Vagina (tissue), 2 donors: ENCODE measurements at regions not wholly inside any gene's neighbourhood (a gene's known extent, or its start where the extent isn't known, plus 50 kb on each side); places are given as distances from the start of the nearest gene placed in this dataset.

Experiments used
- DNase-seq, 2 donors: peaks; one replicate each; pipeline ENCODE4 v3.0.0-alpha.2; 2017; ENCODE audit errors: extremely low spot score in 2 of 2
- H3K27ac ChIP-seq: fragments of 200-600 bp; sonication (generic); one replicate; pipeline ENCODE4 v1.5.1; 2019
- H3K27me3 ChIP-seq: fragments of 200-600 bp; sonication (generic); one replicate; pipeline ENCODE4 v1.5.1; 2019
- H3K36me3 ChIP-seq, 2 donors: fragments of 200-600 bp; sonication (generic); one replicate each; pipeline ENCODE4 v1.5.1; 2017 to 2019
- H3K4me1 ChIP-seq: fragments of 200-600 bp; sonication (generic); one replicate; pipeline ENCODE4 v1.5.1; 2019
- H3K4me3 ChIP-seq, 2 donors: fragments of 200-600 bp; sonication (generic); 1 replicate in 1 of 2; 2 replicates in 1 of 2; pipeline ENCODE4 v1.5.1; 2016 to 2019
- H3K9me3 ChIP-seq: fragments of 200-600 bp; sonication (generic); one replicate; pipeline ENCODE4 v1.5.1; 2019
- CTCF ChIP-seq, 3 experiments: fragments of 450-650 bp in 2 of 3; fragments of 200-600 bp in 1 of 3; sonication (generic) in 1 of 3; IDR thresholded peaks; one replicate each; pipeline ENCODE4 v1.5.1; 2017 to 2019; ENCODE audit warnings: antibody characterized with exemption in 3 of 3, mild to moderate bottlenecking in 2 of 3, moderate library complexity in 2 of 3
- POLR2A ChIP-seq, 2 donors: fragments of 450-650 bp; IDR thresholded peaks; one replicate each; pipeline ENCODE4 v1.6.1; 2017; ENCODE audit warnings: antibody characterized with exemption in 2 of 2, mild to moderate bottlenecking in 2 of 2, moderate library complexity in 2 of 2
- POLR2AphosphoS5 ChIP-seq, 2 donors: sonication (generic); formaldehyde crosslinking; IDR thresholded peaks; one replicate each; pipeline ENCODE4 v1.9.0; 2017; ENCODE audit warnings: antibody characterized with exemption in 2 of 2, mild to moderate bottlenecking in 2 of 2, low read depth in 1 of 2; ENCODE audit not compliant: insufficient read depth in 1 of 2
- intact Hi-C: fragments of 100-400 bp; cut with DNase I; formaldehyde crosslinking; loops from one replicate; pipeline ENCODE4 v1.15.1; 2023

- H3K4me3 ChIP-seq: no peak overlapping the region
- H3K4me1 ChIP-seq: no peaks in the 10 kb centered on the region
- DNase-seq: no peak
- intact Hi-C loops: no loop called here
- no peaks in the 10 kb centered on the region for H3K27me3 ChIP-seq
- no peak for TF ChIP-seq POLR2A (IDR thresholded peaks at IDR 0.05)
- TF ChIP-seq CTCF (IDR thresholded peaks at IDR 0.05): no peak
- H3K9me3 ChIP-seq: no peaks in the 10 kb centered on the region
- no peak overlapping the region for H3K27ac ChIP-seq
- H3K36me3 ChIP-seq: no peaks in the 10 kb centered on the region
Observed at GRCh38 chr2:8061219-8061618, 620.6 kb upstream of the ID2 start.

GRCh38 chr2:8064603-8065002 lies 617.3 kb upstream of the ID2 start:
- Histone ChIP-seq H3K36me3 (no peaks in the 10 kb centered on the region), H3K9me3 (no peaks in the 10 kb centered on the region), H3K27me3 (no peaks in the 10 kb centered on the region), H3K4me1 (no peaks in the 10 kb centered on the region), H3K4me3 (no peak overlapping the region), H3K27ac (no peak overlapping the region)
- TF ChIP-seq POLR2A (IDR thresholded peaks at IDR 0.05): no peak
- intact Hi-C loops: no loop called here
- DNase-seq: no peak

GRCh38 chr2:8065191-8065590 lies 616.7 kb upstream of the ID2 start:
- DNase-seq: no peak
- Histone ChIP-seq H3K4me1 (no peaks in the 10 kb centered on the region), H3K27me3 (no peaks in the 10 kb centered on the region), H3K4me3 (no peak overlapping the region), H3K9me3 (no peaks in the 10 kb centered on the region), H3K36me3 (no peaks in the 10 kb centered on the region), H3K27ac (no peak overlapping the region)
- intact Hi-C loops: no loop called here
- TF ChIP-seq POLR2AphosphoS5 (IDR thresholded peaks at IDR 0.05; ENCODE audit: insufficient read depth in 1 of 2, low read depth in 1 of 2) (no peak), CTCF (IDR thresholded peaks at IDR 0.05) (no peak), POLR2A (IDR thresholded peaks at IDR 0.05) (no peak)

GRCh38 chr2:8067784-8068336 lies 614.0 kb upstream of the ID2 start:
- Histone ChIP-seq H3K27ac (no peak overlapping the region), H3K36me3 (no peaks in the 10 kb centered on the region), H3K4me3 (no peak overlapping the region), H3K27me3 (no peaks in the 10 kb centered on the region), H3K4me1 (no peaks in the 10 kb centered on the region), H3K9me3 (no peaks in the 10 kb centered on the region)
- intact Hi-C loops: no loop called here
- no peak for DNase-seq
- TF ChIP-seq POLR2AphosphoS5 (IDR thresholded peaks at IDR 0.05; ENCODE audit: insufficient read depth in 1 of 2, low read depth in 1 of 2): no peak
- TF ChIP-seq CTCF (IDR thresholded peaks at IDR 0.05): no peak
- TF ChIP-seq POLR2A (IDR thresholded peaks at IDR 0.05): no peak

GRCh38 chr2:8072907-8073306 lies 608.9 kb upstream of the ID2 start:
- no peak overlapping the region for H3K27ac ChIP-seq
- no peak for DNase-seq
- no peaks in the 10 kb centered on the region for H3K36me3 ChIP-seq
- intact Hi-C loops: no loop called here
- TF ChIP-seq POLR2A (IDR thresholded peaks at IDR 0.05) (no peak), CTCF (IDR thresholded peaks at IDR 0.05) (no peak), POLR2AphosphoS5 (IDR thresholded peaks at IDR 0.05; ENCODE audit: insufficient read depth in 1 of 2, low read depth in 1 of 2) (no peak)
- H3K9me3 ChIP-seq: no peaks in the 10 kb centered on the region
- no peaks in the 10 kb centered on the region for H3K4me1 ChIP-seq
- no peaks in the 10 kb centered on the region for H3K27me3 ChIP-seq
- no peak overlapping the region for H3K4me3 ChIP-seq

- H3K4me3 ChIP-seq: no peak overlapping the region
- DNase-seq: no peak
- no peak overlapping the region for H3K27ac ChIP-seq
- H3K27me3 ChIP-seq: no peaks in the 10 kb centered on the region
- intact Hi-C loops: no loop called here
- TF ChIP-seq POLR2A (IDR thresholded peaks at IDR 0.05): no peak
- no peak for TF ChIP-seq POLR2AphosphoS5 (IDR thresholded peaks at IDR 0.05; ENCODE audit: insufficient read depth in 1 of 2, low read depth in 1 of 2)
- TF ChIP-seq CTCF (IDR thresholded peaks at IDR 0.05): no peak
- no peaks in the 10 kb centered on the region for H3K4me1 ChIP-seq
- no peaks in the 10 kb centered on the region for H3K9me3 ChIP-seq
- H3K36me3 ChIP-seq: no peaks in the 10 kb centered on the region
Observed at GRCh38 chr2:8073916-8074315, 607.9 kb upstream of the ID2 start.
